KMS-11 (cell line): ENCODE measurements at regions not wholly inside any gene's neighbourhood (a gene's known extent, or its start where the extent isn't known, plus 50 kb on each side); places are given as distances from the start of the nearest gene placed in this dataset.

Source experiments
- H2AFZ ChIP-seq: fragments of 200-600 bp; sonication (generic); 2 replicates; pipeline ENCODE4 v1.6.1; 2016; ENCODE audit warnings: antibody characterized with exemption, mixed run types, low read depth
- H3K27ac ChIP-seq: fragments of 200-600 bp; sonication (generic); 2 replicates; pipeline ENCODE4 v1.6.1; 2016; ENCODE audit warnings: mild to moderate bottlenecking, mixed run types
- H3K27me3 ChIP-seq: fragments of 200-600 bp; sonication (generic); 2 replicates; pipeline ENCODE4 v1.6.1; 2017; ENCODE audit warnings: mild to moderate bottlenecking, low read depth, mixed run types, moderate library complexity; ENCODE audit not compliant: insufficient read depth
- H3K36me3 ChIP-seq: fragments of 200-600 bp; sonication (generic); 2 replicates; pipeline ENCODE4 v1.6.1; 2017; ENCODE audit warnings: mild to moderate bottlenecking, mixed run types; ENCODE audit not compliant: insufficient read depth
- H3K4me1 ChIP-seq: fragments of 200-600 bp; sonication (generic); 2 replicates; pipeline ENCODE4 v1.6.1; 2016; ENCODE audit warnings: mild to moderate bottlenecking, low read depth, mixed run types; ENCODE audit not compliant: poor library complexity, severe bottlenecking
- H3K4me2 ChIP-seq: fragments of 200-600 bp; sonication (generic); 2 replicates; pipeline ENCODE4 v1.7.0; 2016; ENCODE audit warnings: mild to moderate bottlenecking, mixed run types
- H3K4me3 ChIP-seq: fragments of 200-600 bp; sonication (generic); IDR thresholded peaks from 2 replicates; pipeline ENCODE4 v1.6.1; 2017; ENCODE audit warnings: low read depth, low read length, mixed read lengths; ENCODE audit not compliant: insufficient read depth
- H3K79me2 ChIP-seq: fragments of 200-600 bp; sonication (generic); 2 replicates; pipeline ENCODE4 v1.6.1; 2016; ENCODE audit warnings: low read depth, mixed run types; ENCODE audit not compliant: insufficient read depth
- H3K9ac ChIP-seq: fragments of 200-600 bp; sonication (generic); 2 replicates; pipeline ENCODE4 v1.6.1; 2016; ENCODE audit warnings: mild to moderate bottlenecking, mixed run types
- H4K20me1 ChIP-seq: fragments of 200-600 bp; sonication (generic); 2 replicates; pipeline ENCODE4 v1.6.1; 2016; ENCODE audit warnings: mild to moderate bottlenecking, mixed run types; ENCODE audit not compliant: insufficient read depth
- CTCF ChIP-seq: fragments of 200-600 bp; sonication (generic); conservative IDR thresholded peaks from 2 replicates; pipeline ENCODE4 v1.6.1; 2017; ENCODE audit warnings: low read depth, mild to moderate bottlenecking, antibody characterized with exemption, low read length, moderate library complexity, mixed read lengths

- Histone ChIP-seq H3K4me1 (no peaks in the 10 kb centered on the region), H4K20me1 (no peaks in the 10 kb centered on the region), H2AFZ (no peak overlapping the region), H3K27ac (no peak overlapping the region), H3K4me3 (no peak overlapping the region), H3K9ac (no peak overlapping the region), H3K4me2 (no peak overlapping the region), H3K27me3 (no peaks in the 10 kb centered on the region), H3K79me2 (no peaks in the 10 kb centered on the region), H3K36me3 (no peaks in the 10 kb centered on the region)
- no peak for TF ChIP-seq CTCF
Observed at GRCh38 chr7:25926009-25926408, 226.0 kb upstream of the NFE2L3 start.

GRCh38 chr7:25926451-25926850 is 225.5 kb upstream of the NFE2L3 start:
- H3K27ac ChIP-seq, result no peak overlapping the region
- H3K4me2 ChIP-seq, result no peak overlapping the region
- no peaks in the 10 kb centered on the region for H3K79me2 ChIP-seq
- no peaks in the 10 kb centered on the region for H4K20me1 ChIP-seq
- no peaks in the 10 kb centered on the region for H3K27me3 ChIP-seq
- H3K36me3 ChIP-seq, result no peaks in the 10 kb centered on the region
- no peak overlapping the region for H2AFZ ChIP-seq
- no peak overlapping the region for H3K9ac ChIP-seq
- TF ChIP-seq CTCF, result no peak
- H3K4me3 ChIP-seq, result no peak overlapping the region
- no peaks in the 10 kb centered on the region for H3K4me1 ChIP-seq

GRCh38 chr7:25926891-25927625 is 224.9 kb upstream of the NFE2L3 start:
- Histone ChIP-seq H3K4me3 (no peak overlapping the region), H3K27me3 (no peaks in the 10 kb centered on the region), H3K79me2 (no peaks in the 10 kb centered on the region), H3K9ac (no peak overlapping the region), H3K4me1 (no peaks in the 10 kb centered on the region), H3K27ac (no peak overlapping the region), H3K36me3 (no peaks in the 10 kb centered on the region), H2AFZ (no peak overlapping the region), H3K4me2 (no peak overlapping the region), H4K20me1 (no peaks in the 10 kb centered on the region)
- TF ChIP-seq CTCF, result no peak

- H3K4me1 ChIP-seq, result no peaks in the 10 kb centered on the region
- H3K27me3 ChIP-seq, result no peaks in the 10 kb centered on the region
- no peak overlapping the region for H3K4me2 ChIP-seq
- no peak overlapping the region for H2AFZ ChIP-seq
- no peak overlapping the region for H3K4me3 ChIP-seq
- H3K36me3 ChIP-seq, result no peaks in the 10 kb centered on the region
- no peak overlapping the region for H3K9ac ChIP-seq
- H3K27ac ChIP-seq, result no peak overlapping the region
- no peaks in the 10 kb centered on the region for H4K20me1 ChIP-seq
- TF ChIP-seq CTCF, result no peak
- H3K79me2 ChIP-seq, result no peaks in the 10 kb centered on the region
Observed at GRCh38 chr7:25927626-25927978, 224.4 kb upstream of the NFE2L3 start.
